ENCODE measurements at regions not wholly inside any gene's neighbourhood (a gene's known extent, or its start where the extent isn't known, plus 50 kb on each side); places are given as distances from the start of the nearest gene placed in this dataset.

DNA sequence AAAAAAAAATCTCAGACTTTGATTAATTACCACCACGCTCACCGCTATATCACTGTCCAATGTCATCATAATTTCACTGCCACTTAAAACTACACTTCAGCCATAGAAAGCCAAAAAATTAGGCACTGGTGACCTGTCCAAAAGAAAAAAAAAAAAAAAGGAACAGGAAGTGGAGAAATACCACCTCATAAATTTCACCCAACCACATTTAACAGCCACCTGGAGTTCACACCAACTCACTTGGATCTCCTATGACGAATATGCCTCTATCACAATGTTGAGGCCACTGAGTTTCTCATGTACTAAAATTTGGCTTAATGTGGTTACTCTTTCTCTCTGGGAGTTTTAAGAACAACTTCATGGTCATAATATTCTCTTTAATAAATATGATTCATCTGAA lies 237.5 kb upstream of the RSPO3 start:
- TF ChIP-seq, protein P1, sequence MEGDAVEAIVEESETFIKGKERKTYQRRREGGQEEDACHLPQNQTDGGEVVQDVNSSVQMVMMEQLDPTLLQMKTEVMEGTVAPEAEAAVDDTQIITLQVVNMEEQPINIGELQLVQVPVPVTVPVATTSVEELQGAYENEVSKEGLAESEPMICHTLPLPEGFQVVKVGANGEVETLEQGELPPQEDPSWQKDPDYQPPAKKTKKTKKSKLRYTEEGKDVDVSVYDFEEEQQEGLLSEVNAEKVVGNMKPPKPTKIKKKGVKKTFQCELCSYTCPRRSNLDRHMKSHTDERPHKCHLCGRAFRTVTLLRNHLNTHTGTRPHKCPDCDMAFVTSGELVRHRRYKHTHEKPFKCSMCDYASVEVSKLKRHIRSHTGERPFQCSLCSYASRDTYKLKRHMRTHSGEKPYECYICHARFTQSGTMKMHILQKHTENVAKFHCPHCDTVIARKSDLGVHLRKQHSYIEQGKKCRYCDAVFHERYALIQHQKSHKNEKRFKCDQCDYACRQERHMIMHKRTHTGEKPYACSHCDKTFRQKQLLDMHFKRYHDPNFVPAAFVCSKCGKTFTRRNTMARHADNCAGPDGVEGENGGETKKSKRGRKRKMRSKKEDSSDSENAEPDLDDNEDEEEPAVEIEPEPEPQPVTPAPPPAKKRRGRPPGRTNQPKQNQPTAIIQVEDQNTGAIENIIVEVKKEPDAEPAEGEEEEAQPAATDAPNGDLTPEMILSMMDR (IDR thresholded peaks at IDR 0.05; ENCODE audit: low read length): no peak
- no peak for TF ChIP-seq EZH2 (IDR thresholded peaks at IDR 0.05; ENCODE audit: borderline replicate concordance, low read length)

Data from OCI-LY1 (cell line).